ENCODE measurements at regions not wholly inside any gene's neighbourhood (a gene's known extent, or its start where the extent isn't known, plus 50 kb on each side); places are given as distances from the start of the nearest gene placed in this dataset.

GRCh38 chr12:46084666-46085631 is 94.6 kb upstream of the SCAF11 start:
- no peak overlapping the region for H3K18ac ChIP-seq (ENCODE audit: low read depth, low read length)
- no peak overlapping the region for H3K56ac ChIP-seq (ENCODE audit: extremely low read depth, insufficient read depth, low read length)
- in situ Hi-C loops (cut with MboI; ENCODE audit: low sequenced_read_pairs), result no loop called here
- H3K4me1 ChIP-seq (ENCODE audit: control insufficient read depth, insufficient read depth, low read length), result no peaks in the 10 kb centered on the region
- H3K36me3 ChIP-seq (ENCODE audit: control insufficient read depth, insufficient read depth, low read length), result no peaks in the 10 kb centered on the region
- intact Hi-C loops (cut with micrococcal nuclease), result no loop called here
- dilution Hi-C loops (cut with HindIII; ENCODE audit: low sequenced_read_pairs, unreplicated experiment), result no loop called here
- TF ChIP-seq MXI1 (IDR thresholded peaks at IDR 0.05; ENCODE audit: borderline replicate concordance, low read depth, low read length), result no peak
- no peak for TF ChIP-seq MAZ (IDR thresholded peaks at IDR 0.05; ENCODE audit: borderline replicate concordance, low read depth, low read length)
- TF ChIP-seq, protein P1, sequence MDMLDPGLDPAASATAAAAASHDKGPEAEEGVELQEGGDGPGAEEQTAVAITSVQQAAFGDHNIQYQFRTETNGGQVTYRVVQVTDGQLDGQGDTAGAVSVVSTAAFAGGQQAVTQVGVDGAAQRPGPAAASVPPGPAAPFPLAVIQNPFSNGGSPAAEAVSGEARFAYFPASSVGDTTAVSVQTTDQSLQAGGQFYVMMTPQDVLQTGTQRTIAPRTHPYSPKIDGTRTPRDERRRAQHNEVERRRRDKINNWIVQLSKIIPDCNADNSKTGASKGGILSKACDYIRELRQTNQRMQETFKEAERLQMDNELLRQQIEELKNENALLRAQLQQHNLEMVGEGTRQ (IDR thresholded peaks at IDR 0.05; ENCODE audit: low read depth, low read length), result no peak
- TF ChIP-seq NFE2L2 (IDR thresholded peaks at IDR 0.05; ENCODE audit: low read depth, low read length), result no peak
- TF ChIP-seq BHLHE40 (IDR thresholded peaks at IDR 0.05; ENCODE audit: low read depth, low read length), result no peak
- no peak for TF ChIP-seq MAFK (IDR thresholded peaks at IDR 0.05; ENCODE audit: low read depth, low read length)
- TF ChIP-seq CEBPB (IDR thresholded peaks at IDR 0.05; ENCODE audit: low read depth, low read length), result no peak
- no peak for TF ChIP-seq CHD1 (IDR thresholded peaks at IDR 0.05; ENCODE audit: low read depth, low read length)
- TF ChIP-seq ELK1 (IDR thresholded peaks at IDR 0.05; ENCODE audit: borderline replicate concordance, low read depth, low read length), result no peak
- no peak for TF ChIP-seq RFX5 (IDR thresholded peaks at IDR 0.05; ENCODE audit: low read depth, low read length)
- H3K9me3 ChIP-seq (ENCODE audit: control insufficient read depth, insufficient read depth, low read length), result peaks cover 12% of the 10 kb centered on the region
- no peak overlapping the region for H3K4me2 ChIP-seq (ENCODE audit: low read depth, low read length)
- H3K9me1 ChIP-seq (ENCODE audit: insufficient read depth, low read length), result no peaks in the 10 kb centered on the region
- DNase-seq, result no peak
- H3K4ac ChIP-seq (ENCODE audit: low read depth, low read length), result no peak overlapping the region
- H2BK5ac ChIP-seq (ENCODE audit: low read depth, low read length, poor library complexity, severe bottlenecking), result no peak overlapping the region
- ChIA-PET CTCF (no interaction called here), POLR2A (ENCODE audit: unreplicated experiment) (no interaction called here)
- H3K23ac ChIP-seq (ENCODE audit: low read depth, low read length), result no peak overlapping the region
- no peak overlapping the region for H2BK20ac ChIP-seq (ENCODE audit: low read depth, low read length)
- H2BK15ac ChIP-seq (ENCODE audit: low read depth, low read length), result no peak overlapping the region
- 60% methylated on average over 1 of the region's 7 CpGs; no CpG with 5 or more reads in 1 of the 2 experiments for WGBS, 2 experiments (ENCODE audit: extremely low coverage in 2 of 2, insufficient read length in 1 of 2)
- H4K91ac ChIP-seq (ENCODE audit: insufficient read depth, low read depth, low read length), result no peak overlapping the region
- H3K27me3 ChIP-seq (ENCODE audit: control insufficient read depth, insufficient read depth, low read length), result no peaks in the 10 kb centered on the region
- ATAC-seq (ENCODE audit: low read depth), result no peak
- no peak overlapping the region for H2AK9ac ChIP-seq (replicated peaks; ENCODE audit: low read depth, low read length, poor library complexity)
- H2AFZ ChIP-seq (replicated peaks; ENCODE audit: low read length, poor library complexity), result no peak overlapping the region
- no peak overlapping the region for H3K4me3 ChIP-seq (ENCODE audit: insufficient read depth, low read depth, low read length)
- H4K20me1 ChIP-seq (ENCODE audit: insufficient read depth, low read length), result no peaks in the 10 kb centered on the region
- BruUV-seq (replicated peaks), result no TSS peak
- no peak overlapping the region for H2BK120ac ChIP-seq (ENCODE audit: low read depth, low read length)
- no peak overlapping the region for H4K5ac ChIP-seq (ENCODE audit: low read depth, low read length)
- H3K27ac ChIP-seq (ENCODE audit: insufficient read depth, low read length), result no peak overlapping the region
- no peak overlapping the region for H3K14ac ChIP-seq (replicated peaks; ENCODE audit: low read depth, low read length)
- no peaks in the 10 kb centered on the region for H3K79me1 ChIP-seq (ENCODE audit: low read depth in 1 of 2, low read length in 2 of 2)
- H4K8ac ChIP-seq (ENCODE audit: low read depth in 2 of 2, low read length in 2 of 2), result no peak overlapping the region
- H2AK5ac ChIP-seq (ENCODE audit: low read depth, low read length), result no peak overlapping the region
- no peak overlapping the region for H3K9ac ChIP-seq (ENCODE audit: low read depth, low read length)
